Upper lobe of left lung (tissue), 6 donors: ENCODE measurements at regions not wholly inside any gene's neighbourhood (a gene's known extent, or its start where the extent isn't known, plus 50 kb on each side); places are given as distances from the start of the nearest gene placed in this dataset.
"Not testable (repeated sequence)": the region's sequence is repeated elsewhere in the genome, so short reads cannot be mapped to it uniquely, and the experiment has no call there.

Source experiments
- ATAC-seq, 2 donors: fragments of 200-7000 bp; cut with Tn5 transposase; one replicate each; pipeline ENCODE4 v1.9.1; 2022; ENCODE audit warnings: mild to moderate bottlenecking in 2 of 2, moderate library complexity in 2 of 2; ENCODE audit not compliant: low FRiP score in 2 of 2
- DNase-seq, 2 donors: peaks; one replicate each; pipeline ENCODE4 v3.0.0-alpha.2; 2019 to 2020
- H3K27ac ChIP-seq, 4 donors: fragments of 200-600 bp; sonication (generic); one replicate each; pipeline ENCODE4 v1.5.1; 2016 to 2019
- H3K27me3 ChIP-seq, 4 donors: fragments of 200-600 bp; sonication (generic); one replicate each; pipeline ENCODE4 v1.5.1; 2017 to 2019
- H3K36me3 ChIP-seq, 4 donors: fragments of 200-600 bp; sonication (generic); one replicate each; pipeline ENCODE4 v1.5.1; 2016 to 2019
- H3K4me1 ChIP-seq, 4 donors: fragments of 200-600 bp; sonication (generic); one replicate each; pipeline ENCODE4 v1.5.1; 2018 to 2019
- H3K4me3 ChIP-seq, 4 donors: fragments of 200-600 bp; sonication (generic); one replicate each; pipeline ENCODE4 v1.5.1; 2017 to 2019; ENCODE audit warnings: mild to moderate bottlenecking in 2 of 4, moderate library complexity in 1 of 4
- H3K9me3 ChIP-seq, 4 donors: fragments of 200-600 bp; sonication (generic); one replicate each; pipeline ENCODE4 v1.5.1; 2018 to 2019
- EP300 ChIP-seq, 4 donors: sonication (generic); formaldehyde crosslinking; IDR thresholded peaks; one replicate each; pipeline ENCODE4 v1.5.1; 2017; ENCODE audit warnings: antibody characterized with exemption in 4 of 4, control low read depth in 2 of 4
- POLR2A ChIP-seq, 4 donors: fragments of 450-650 bp; IDR thresholded peaks; one replicate each; pipeline ENCODE4 v1.5.1; 2016 to 2017; ENCODE audit warnings: antibody characterized with exemption in 4 of 4, mild to moderate bottlenecking in 2 of 4
- POLR2AphosphoS5 ChIP-seq, 2 donors: sonication (generic); formaldehyde crosslinking; IDR thresholded peaks; one replicate each; pipeline ENCODE4 v1.5.1; 2017; ENCODE audit warnings: antibody characterized with exemption in 2 of 2
- WGBS, 2 donors: methylation state at CpG; one replicate each; pipeline ENCODE4 v1.1.5; 2017 to 2018; 5-methylcytosine and 5-hydroxymethylcytosine counted together
- TF ChIP-seq, protein P1 (sequence below), 6 experiments: fragments of 450-650 bp in 4 of 6; fragments of 200-600 bp in 2 of 6; sonication (generic) in 2 of 6; IDR thresholded peaks; one replicate each; pipeline ENCODE4 v1.5.1; 2016 to 2019; ENCODE audit warnings: antibody characterized with exemption in 6 of 6
- donor health status: DM: no; HTN: no; CAD: no; lungs with moderate emphysema.
- donor health status: DM: no; HTN: yes; CAD: no; lungs with severe emphysema.

GRCh38 chr5:163917747-163918146 is 412.3 kb downstream of the MAT2B start:
- Histone ChIP-seq H3K27me3 (no peaks in the 10 kb centered on the region), H3K4me3 (no peak overlapping the region), H3K9me3 (peaks cover 0 to 4% (median 0%) of the 10 kb centered on the region in 4 donors), H3K36me3 (no peaks in the 10 kb centered on the region), H3K4me1 (no peaks in the 10 kb centered on the region), H3K27ac (peak overlapping the region in 2 of 4 donors; percentile 77)
- ATAC-seq (no peak), DNase-seq (no peak)
- TF ChIP-seq EP300 (IDR thresholded peaks at IDR 0.05) (no peak), POLR2AphosphoS5 (IDR thresholded peaks at IDR 0.05) (no peak), POLR2A (IDR thresholded peaks at IDR 0.05) (no peak)
- TF ChIP-seq, protein P1, sequence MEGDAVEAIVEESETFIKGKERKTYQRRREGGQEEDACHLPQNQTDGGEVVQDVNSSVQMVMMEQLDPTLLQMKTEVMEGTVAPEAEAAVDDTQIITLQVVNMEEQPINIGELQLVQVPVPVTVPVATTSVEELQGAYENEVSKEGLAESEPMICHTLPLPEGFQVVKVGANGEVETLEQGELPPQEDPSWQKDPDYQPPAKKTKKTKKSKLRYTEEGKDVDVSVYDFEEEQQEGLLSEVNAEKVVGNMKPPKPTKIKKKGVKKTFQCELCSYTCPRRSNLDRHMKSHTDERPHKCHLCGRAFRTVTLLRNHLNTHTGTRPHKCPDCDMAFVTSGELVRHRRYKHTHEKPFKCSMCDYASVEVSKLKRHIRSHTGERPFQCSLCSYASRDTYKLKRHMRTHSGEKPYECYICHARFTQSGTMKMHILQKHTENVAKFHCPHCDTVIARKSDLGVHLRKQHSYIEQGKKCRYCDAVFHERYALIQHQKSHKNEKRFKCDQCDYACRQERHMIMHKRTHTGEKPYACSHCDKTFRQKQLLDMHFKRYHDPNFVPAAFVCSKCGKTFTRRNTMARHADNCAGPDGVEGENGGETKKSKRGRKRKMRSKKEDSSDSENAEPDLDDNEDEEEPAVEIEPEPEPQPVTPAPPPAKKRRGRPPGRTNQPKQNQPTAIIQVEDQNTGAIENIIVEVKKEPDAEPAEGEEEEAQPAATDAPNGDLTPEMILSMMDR (IDR thresholded peaks at IDR 0.05), result no peak
- WGBS, 2 donors, result 32 to 56% methylated on average over 1 of the region's 1 CpG

DNA sequence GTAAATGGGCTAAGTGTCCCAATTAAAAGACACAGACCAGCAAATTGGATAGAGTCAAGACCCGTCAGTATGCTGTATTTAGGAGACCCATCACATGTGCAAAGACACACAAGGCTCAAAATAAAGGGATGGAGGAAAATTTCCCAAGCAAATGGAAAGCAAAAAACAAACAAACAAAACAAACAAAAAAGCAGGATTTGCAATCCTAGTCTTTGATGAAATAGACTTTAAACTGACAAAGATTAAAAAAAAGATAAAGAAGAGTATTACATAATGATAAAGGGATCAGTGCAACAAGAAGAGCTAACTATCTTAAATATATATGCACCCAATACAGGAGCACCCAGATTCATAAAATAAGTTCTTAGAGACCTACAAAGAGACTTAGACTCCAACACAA is 429.6 kb downstream of the MAT2B start:
- not testable (repeated sequence) for H3K4me3 ChIP-seq, ATAC-seq

GRCh38 chr5:163938595-163938994 is 433.2 kb downstream of the MAT2B start:
- DNase-seq, result peak in 1 of 2 donors; percentile 56

More for the DNA sequence above, 429.6 kb downstream of the MAT2B start:
- not testable (repeated sequence) for H3K27me3 ChIP-seq, H3K9me3 ChIP-seq, DNase-seq, H3K27ac ChIP-seq, H3K4me1 ChIP-seq, H3K36me3 ChIP-seq
- 71 to 85% methylated on average over 1 of the region's 1 CpG for WGBS, 2 donors

DNA sequence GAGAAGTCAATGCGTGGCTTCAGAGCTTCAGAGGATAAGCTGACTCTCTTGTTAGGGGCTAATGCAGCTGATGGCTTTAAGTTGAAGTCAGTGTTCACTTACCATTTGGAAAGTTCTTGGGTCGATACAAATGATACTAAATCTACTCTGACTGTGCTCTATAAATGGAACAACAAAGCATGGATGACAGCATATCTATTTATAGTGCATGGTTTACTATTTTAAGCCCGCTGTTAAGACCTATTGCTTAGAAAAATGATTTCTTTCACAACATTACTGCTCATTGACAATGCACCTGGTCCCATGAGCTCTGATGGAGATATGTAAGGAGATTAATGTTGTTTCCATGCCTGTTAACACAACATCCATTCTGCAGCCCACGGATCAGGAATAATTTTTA is 435.7 kb downstream of the MAT2B start:
- ATAC-seq (no peak), DNase-seq (no peak)
- Histone ChIP-seq H3K4me1 (no peaks in the 10 kb centered on the region), H3K9me3 (no peaks in the 10 kb centered on the region), H3K27ac (no peak overlapping the region), H3K36me3 (no peaks in the 10 kb centered on the region), H3K4me3 (no peak overlapping the region), H3K27me3 (no peaks in the 10 kb centered on the region)
- TF ChIP-seq EP300 (IDR thresholded peaks at IDR 0.05) (no peak), POLR2A (IDR thresholded peaks at IDR 0.05) (no peak), POLR2AphosphoS5 (IDR thresholded peaks at IDR 0.05) (no peak)
- TF ChIP-seq, protein P1 (IDR thresholded peaks at IDR 0.05), result no peak
- 65 to 75% methylated on average over 4 of the region's 4 CpGs for WGBS, 2 donors

More at GRCh38 chr5:163938595-163938994, 433.2 kb downstream of the MAT2B start:
- no peak overlapping the region for H3K4me3 ChIP-seq
- TF ChIP-seq, protein P1 (IDR thresholded peaks at IDR 0.05), result no peak
- WGBS, 2 donors, result 59 to 68% methylated on average over 1 of the region's 1 CpG
- no peaks in the 10 kb centered on the region for H3K4me1 ChIP-seq
- no peaks in the 10 kb centered on the region for H3K27me3 ChIP-seq
- H3K36me3 ChIP-seq, result no peaks in the 10 kb centered on the region
- H3K27ac ChIP-seq, result no peak overlapping the region
- ATAC-seq, result no peak
- no peaks in the 10 kb centered on the region for H3K9me3 ChIP-seq

- Histone ChIP-seq H3K9me3 (no peaks in the 10 kb centered on the region), H3K4me1 (no peaks in the 10 kb centered on the region), H3K4me3 (no peak overlapping the region), H3K27me3 (no peaks in the 10 kb centered on the region), H3K36me3 (no peaks in the 10 kb centered on the region), H3K27ac (no peak overlapping the region)
- ATAC-seq, result peak in 1 of 2 donors; percentile 46
- no peak for TF ChIP-seq POLR2A (IDR thresholded peaks at IDR 0.05)
- TF ChIP-seq, protein P1 (IDR thresholded peaks at IDR 0.05), result no peak
- no peak for TF ChIP-seq EP300 (IDR thresholded peaks at IDR 0.05)
- no peak for TF ChIP-seq POLR2AphosphoS5 (IDR thresholded peaks at IDR 0.05)
- DNase-seq, result no peak
- 38 to 53% methylated on average over 1 of the region's 1 CpG for WGBS, 2 donors
These were observed 438.1 kb downstream of the MAT2B start for GRCh38 chr5:163943546-163943945.
